ENCODE measurements at regions not wholly inside any gene's neighbourhood (a gene's known extent, or its start where the extent isn't known, plus 50 kb on each side); places are given as distances from the start of the nearest gene placed in this dataset.
A peak's percentile ranks its signal among the peaks of the same experiment; 100 is the strongest.

- in situ Hi-C loops (cut with MboI; ENCODE audit: low pct_unique_long_range_greater_than_20kb, low sequenced_read_pairs): no loop called here
These were observed 168.1 kb downstream of the KCNE4 start for GRCh38 chr2:223219872-223220657.

GRCh38 chr2:223220658-223220925, 168.6 kb downstream of the KCNE4 start:
- in situ Hi-C loops (cut with MboI; ENCODE audit: low pct_unique_long_range_greater_than_20kb, low sequenced_read_pairs): no loop called here

More at GRCh38 chr2:223219872-223220657, 168.1 kb downstream of the KCNE4 start:
- DNase-seq: no peak

GRCh38 chr2:223221139-223221835, 169.3 kb downstream of the KCNE4 start:
- in situ Hi-C loops (cut with MboI; ENCODE audit: low pct_unique_long_range_greater_than_20kb, low sequenced_read_pairs): no loop called here
- no peak for DNase-seq

More at GRCh38 chr2:223220658-223220925, 168.6 kb downstream of the KCNE4 start:
- DNase-seq: no peak

- in situ Hi-C loops (cut with MboI; ENCODE audit: low pct_unique_long_range_greater_than_20kb, low sequenced_read_pairs): no loop called here
- no peak for DNase-seq
These were observed 170.4 kb downstream of the KCNE4 start for GRCh38 chr2:223222397-223222796.

GRCh38 chr2:223223156-223223555, 171.2 kb downstream of the KCNE4 start:
- no peak for DNase-seq
- in situ Hi-C loops (cut with MboI; ENCODE audit: low pct_unique_long_range_greater_than_20kb, low sequenced_read_pairs): no loop called here

- in situ Hi-C loops (cut with MboI; ENCODE audit: low pct_unique_long_range_greater_than_20kb, low sequenced_read_pairs): no loop called here
- no peak for DNase-seq
These were observed 173.3 kb downstream of the KCNE4 start for GRCh38 chr2:223225266-223225665.

- in situ Hi-C loops (cut with MboI; ENCODE audit: low pct_unique_long_range_greater_than_20kb, low sequenced_read_pairs): no loop called here
- no peak for DNase-seq
These were observed 174.3 kb downstream of the KCNE4 start for GRCh38 chr2:223226264-223226663.

GRCh38 chr2:223227338-223227737, 175.3 kb downstream of the KCNE4 start:
- in situ Hi-C loops (cut with MboI; ENCODE audit: low pct_unique_long_range_greater_than_20kb, low sequenced_read_pairs): no loop called here

GRCh38 chr2:223228871-223229270, 176.9 kb downstream of the KCNE4 start:
- in situ Hi-C loops (cut with MboI; ENCODE audit: low pct_unique_long_range_greater_than_20kb, low sequenced_read_pairs): no loop called here
- no peak for DNase-seq

More at GRCh38 chr2:223227338-223227737, 175.3 kb downstream of the KCNE4 start:
- DNase-seq: no peak

GRCh38 chr2:223230352-223230751, 178.4 kb downstream of the KCNE4 start:
- no peak for DNase-seq
- in situ Hi-C loops (cut with MboI; ENCODE audit: low pct_unique_long_range_greater_than_20kb, low sequenced_read_pairs): no loop called here

- DNase-seq: no peak
- in situ Hi-C loops (cut with MboI; ENCODE audit: low pct_unique_long_range_greater_than_20kb, low sequenced_read_pairs): no loop called here
These were observed 180.3 kb downstream of the KCNE4 start for GRCh38 chr2:223232285-223232684.

GRCh38 chr2:223232896-223233295, 180.9 kb downstream of the KCNE4 start:
- no peak for DNase-seq
- in situ Hi-C loops (cut with MboI; ENCODE audit: low pct_unique_long_range_greater_than_20kb, low sequenced_read_pairs): no loop called here

GRCh38 chr2:223235986-223236385, 184.0 kb downstream of the KCNE4 start:
- in situ Hi-C loops (cut with MboI; ENCODE audit: low pct_unique_long_range_greater_than_20kb, low sequenced_read_pairs): no loop called here
- DNase-seq: no peak

GRCh38 chr2:223238301-223238700, 186.3 kb downstream of the KCNE4 start:
- DNase-seq: no peak

GRCh38 chr2:223243233-223243632, 191.2 kb downstream of the KCNE4 start:
- in situ Hi-C loops (cut with MboI; ENCODE audit: low pct_unique_long_range_greater_than_20kb, low sequenced_read_pairs): no loop called here
- DNase-seq: no peak

More at GRCh38 chr2:223238301-223238700, 186.3 kb downstream of the KCNE4 start:
- in situ Hi-C loops (cut with MboI; ENCODE audit: low pct_unique_long_range_greater_than_20kb, low sequenced_read_pairs): no loop called here

GRCh38 chr2:223247136-223247535, 195.1 kb downstream of the KCNE4 start:
- peak; percentile 6 for DNase-seq
- in situ Hi-C loops (cut with MboI; ENCODE audit: low pct_unique_long_range_greater_than_20kb, low sequenced_read_pairs): no loop called here

- in situ Hi-C loops (cut with MboI; ENCODE audit: low pct_unique_long_range_greater_than_20kb, low sequenced_read_pairs): no loop called here
- no peak for DNase-seq
These were observed 199.8 kb downstream of the KCNE4 start for GRCh38 chr2:223251656-223252229.

GRCh38 chr2:223260681-223261080, 208.7 kb downstream of the KCNE4 start:
- in situ Hi-C loops (cut with MboI; ENCODE audit: low pct_unique_long_range_greater_than_20kb, low sequenced_read_pairs): no loop called here

GRCh38 chr2:223262946-223263345, 211.0 kb downstream of the KCNE4 start:
- in situ Hi-C loops (cut with MboI; ENCODE audit: low pct_unique_long_range_greater_than_20kb, low sequenced_read_pairs): no loop called here
- no peak for DNase-seq

More at GRCh38 chr2:223260681-223261080, 208.7 kb downstream of the KCNE4 start:
- DNase-seq: no peak

GRCh38 chr2:223264541-223265193, 212.7 kb downstream of the KCNE4 start:
- in situ Hi-C loops (cut with MboI; ENCODE audit: low pct_unique_long_range_greater_than_20kb, low sequenced_read_pairs): no loop called here
- DNase-seq: no peak
